HUES6 (cell line): ENCODE measurements at regions not wholly inside any gene's neighbourhood (a gene's known extent, or its start where the extent isn't known, plus 50 kb on each side); places are given as distances from the start of the nearest gene placed in this dataset.

Source experiments
- H3K27ac ChIP-seq: 2 replicates; pipeline ENCODE4 v1.7.0; 2013; ENCODE audit warnings: low read depth, mild to moderate bottlenecking, low read length, inconsistent platforms
- H3K27me3 ChIP-seq: 2 replicates; pipeline ENCODE4 v1.6.1; 2013; ENCODE audit warnings: low read length; ENCODE audit not compliant: control insufficient read depth, insufficient read depth
- H3K36me3 ChIP-seq: 2 replicates; pipeline ENCODE4 v1.6.1; 2013; ENCODE audit warnings: low read length; ENCODE audit not compliant: control insufficient read depth, insufficient read depth
- H3K4me1 ChIP-seq: 2 replicates; pipeline ENCODE4 v1.6.1; 2013; ENCODE audit warnings: low read length; ENCODE audit not compliant: control insufficient read depth, insufficient read depth
- H3K4me3 ChIP-seq: 2 replicates; pipeline ENCODE4 v1.5.1; 2013; ENCODE audit warnings: low read depth, low read length
- H3K9ac ChIP-seq: one replicate; pipeline ENCODE4 v1.6.1; 2013; ENCODE audit warnings: mild to moderate bottlenecking, low read length
- H3K9me3 ChIP-seq: 2 replicates; pipeline ENCODE4 v1.6.1; 2013; ENCODE audit warnings: low read depth, low read length; ENCODE audit not compliant: control insufficient read depth, insufficient read depth

DNA sequence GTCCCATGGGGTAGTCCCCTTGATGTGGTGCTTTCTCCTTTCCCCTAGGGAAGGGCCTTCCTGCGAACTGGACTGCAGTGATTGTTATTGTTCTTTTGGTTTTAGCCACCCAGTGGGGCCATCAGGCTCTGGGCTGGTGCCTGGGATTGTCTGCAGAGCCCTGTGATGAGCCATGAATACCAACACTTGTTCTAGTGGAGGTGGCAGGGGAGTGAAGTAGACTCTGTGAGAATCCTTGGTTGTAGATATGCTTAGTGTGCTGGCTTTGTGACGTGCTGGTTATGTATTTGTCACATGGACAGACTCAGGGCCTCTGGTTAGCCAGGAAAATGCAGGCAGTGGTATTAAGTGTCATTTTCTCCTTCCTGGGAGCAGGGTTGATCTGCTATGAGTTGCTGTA is 51.8 kb upstream of the NDUFB4 start:
- Histone ChIP-seq H3K27me3 (no peaks in the 10 kb centered on the region), H3K9ac (no peak overlapping the region), H3K9me3 (no peaks in the 10 kb centered on the region), H3K36me3 (no peaks in the 10 kb centered on the region), H3K27ac (no peak overlapping the region), H3K4me1 (no peaks in the 10 kb centered on the region), H3K4me3 (no peak overlapping the region)

DNA sequence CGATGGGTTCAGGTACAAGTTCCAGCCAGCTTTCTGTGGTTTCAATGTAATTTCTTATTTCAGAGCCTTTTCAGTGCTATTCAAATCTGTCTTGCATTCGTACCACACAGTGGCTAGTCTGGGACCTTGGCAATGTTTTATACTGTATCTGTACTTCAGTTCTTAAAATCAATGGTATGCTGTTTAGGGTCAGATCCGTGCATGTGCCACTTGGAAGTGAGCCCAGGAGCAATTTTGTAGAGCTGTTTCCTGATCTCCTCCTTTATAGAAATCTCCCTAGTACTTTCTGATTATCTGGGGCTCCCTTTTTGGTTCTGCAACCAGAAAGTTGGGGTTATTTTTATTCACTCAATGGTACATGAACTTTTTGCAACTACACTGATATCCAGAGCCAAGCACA is 59.5 kb upstream of the NDUFB4 start:
- no peaks in the 10 kb centered on the region for H3K4me1 ChIP-seq
- no peak overlapping the region for H3K4me3 ChIP-seq
- no peak overlapping the region for H3K27ac ChIP-seq
- no peaks in the 10 kb centered on the region for H3K27me3 ChIP-seq
- H3K9ac ChIP-seq, result no peak overlapping the region
- H3K9me3 ChIP-seq, result no peaks in the 10 kb centered on the region
- H3K36me3 ChIP-seq, result no peaks in the 10 kb centered on the region

DNA sequence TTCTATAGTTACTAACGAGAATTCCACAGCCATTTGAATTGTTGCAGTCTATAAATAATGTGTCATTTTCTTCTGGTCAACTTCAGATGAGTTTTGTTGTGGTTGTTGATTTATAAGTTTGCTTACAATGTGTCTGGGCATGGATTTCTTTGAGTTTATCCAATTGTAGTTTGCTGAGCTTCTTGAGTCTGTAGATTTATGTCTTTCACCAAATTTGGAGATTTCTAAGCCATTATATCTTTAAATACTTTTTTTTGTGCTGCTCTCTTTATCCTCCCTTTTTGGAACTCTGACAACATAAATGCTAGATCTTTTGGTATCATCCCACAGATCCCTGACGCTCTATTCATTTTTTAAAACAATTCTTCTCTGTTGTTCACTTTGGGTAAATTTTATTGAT is 63.2 kb upstream of the NDUFB4 start:
- Histone ChIP-seq H3K4me3 (no peak overlapping the region), H3K27me3 (no peaks in the 10 kb centered on the region), H3K27ac (no peak overlapping the region), H3K4me1 (no peaks in the 10 kb centered on the region), H3K9me3 (no peaks in the 10 kb centered on the region), H3K9ac (no peak overlapping the region), H3K36me3 (no peaks in the 10 kb centered on the region)

GRCh38 chr3:120528163-120528562 is 68.0 kb upstream of the NDUFB4 start:
- no peaks in the 10 kb centered on the region for H3K9me3 ChIP-seq
- H3K4me1 ChIP-seq, result no peaks in the 10 kb centered on the region
- no peaks in the 10 kb centered on the region for H3K36me3 ChIP-seq
- H3K27ac ChIP-seq, result no peak overlapping the region
- no peaks in the 10 kb centered on the region for H3K27me3 ChIP-seq
- no peak overlapping the region for H3K4me3 ChIP-seq
- H3K9ac ChIP-seq, result no peak overlapping the region

- no peak overlapping the region for H3K27ac ChIP-seq
- H3K9me3 ChIP-seq, result no peaks in the 10 kb centered on the region
- H3K36me3 ChIP-seq, result no peaks in the 10 kb centered on the region
- H3K4me1 ChIP-seq, result 0 out of 2 replicates have a peak, but pooled peaks cover under 1% of the 10 kb centered on the region
- H3K4me3 ChIP-seq, result no peak overlapping the region
- H3K27me3 ChIP-seq, result no peaks in the 10 kb centered on the region
- no peak overlapping the region for H3K9ac ChIP-seq
Measured at GRCh38 chr3:120526011-120526870, 69.9 kb upstream of the NDUFB4 start.

- H3K27ac ChIP-seq, result no peak overlapping the region
- H3K4me3 ChIP-seq, result no peak overlapping the region
- 0 out of 2 replicates have a peak, but pooled peaks cover 3% of the 10 kb centered on the region for H3K4me1 ChIP-seq
- no peaks in the 10 kb centered on the region for H3K36me3 ChIP-seq
- H3K27me3 ChIP-seq, result peaks cover 2% of the 10 kb centered on the region; the same call in 1 of the 2 replicates
- no peaks in the 10 kb centered on the region for H3K9me3 ChIP-seq
- H3K9ac ChIP-seq, result no peak overlapping the region
Measured at GRCh38 chr3:120524171-120524923, 71.8 kb upstream of the NDUFB4 start.

DNA sequence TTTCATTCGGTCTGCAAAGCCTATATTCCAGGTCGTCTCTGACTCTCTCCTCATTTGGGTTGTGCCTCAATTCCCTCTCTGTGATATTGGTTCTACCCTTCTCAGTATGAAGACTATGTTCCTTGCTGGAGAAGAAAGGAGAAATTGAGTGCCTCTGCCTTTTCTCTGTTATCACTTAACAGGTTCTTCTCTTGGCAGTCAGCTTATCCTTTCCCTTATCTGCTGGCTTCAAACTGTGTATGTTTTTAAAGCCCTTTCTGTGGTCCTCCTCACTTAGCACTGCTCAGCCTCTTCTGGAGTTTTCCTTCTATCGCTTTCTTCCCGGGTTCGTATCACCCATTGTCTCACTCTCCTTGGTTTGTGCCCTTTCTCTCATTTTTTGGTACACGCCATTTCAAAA is 65.3 kb upstream of the FSTL1 start:
- Histone ChIP-seq H3K4me1 (0 out of 2 replicates have a peak, but pooled peaks cover 1% of the 10 kb centered on the region), H3K4me3 (no peak overlapping the region), H3K27me3 (peaks cover 25% of the 10 kb centered on the region; the same call in 1 of the 2 replicates), H3K9ac (no peak overlapping the region), H3K9me3 (0 out of 2 replicates have a peak, but pooled peaks cover 3% of the 10 kb centered on the region), H3K27ac (no peak overlapping the region), H3K36me3 (no peaks in the 10 kb centered on the region)

DNA sequence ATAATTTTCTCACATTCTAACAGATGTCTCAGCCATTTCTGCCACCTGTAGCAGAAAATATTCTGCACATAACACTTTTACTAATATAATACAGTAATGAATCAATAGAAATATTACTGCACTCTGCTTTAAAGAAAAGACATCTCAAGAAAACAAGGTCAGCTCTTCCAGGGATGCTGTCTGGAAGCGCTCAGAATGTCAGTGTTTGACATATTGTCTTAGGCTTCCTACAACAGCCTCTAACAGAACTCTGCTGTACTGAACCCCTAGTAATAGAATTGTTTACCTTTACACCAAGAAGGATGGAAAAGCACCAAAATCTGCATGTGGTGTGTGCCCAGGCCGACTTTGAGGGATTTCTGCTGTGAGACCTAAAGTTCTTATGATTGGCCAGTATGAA is 61.9 kb upstream of the FSTL1 start:
- H3K9ac ChIP-seq, result no peak overlapping the region
- peaks cover 28% of the 10 kb centered on the region for H3K9me3 ChIP-seq
- H3K27me3 ChIP-seq, result peaks cover 11% of the 10 kb centered on the region; the same call in 1 of the 2 replicates
- H3K4me3 ChIP-seq, result no peak overlapping the region
- H3K36me3 ChIP-seq, result no peaks in the 10 kb centered on the region
- no peaks in the 10 kb centered on the region for H3K4me1 ChIP-seq
- H3K27ac ChIP-seq, result no peak overlapping the region

DNA sequence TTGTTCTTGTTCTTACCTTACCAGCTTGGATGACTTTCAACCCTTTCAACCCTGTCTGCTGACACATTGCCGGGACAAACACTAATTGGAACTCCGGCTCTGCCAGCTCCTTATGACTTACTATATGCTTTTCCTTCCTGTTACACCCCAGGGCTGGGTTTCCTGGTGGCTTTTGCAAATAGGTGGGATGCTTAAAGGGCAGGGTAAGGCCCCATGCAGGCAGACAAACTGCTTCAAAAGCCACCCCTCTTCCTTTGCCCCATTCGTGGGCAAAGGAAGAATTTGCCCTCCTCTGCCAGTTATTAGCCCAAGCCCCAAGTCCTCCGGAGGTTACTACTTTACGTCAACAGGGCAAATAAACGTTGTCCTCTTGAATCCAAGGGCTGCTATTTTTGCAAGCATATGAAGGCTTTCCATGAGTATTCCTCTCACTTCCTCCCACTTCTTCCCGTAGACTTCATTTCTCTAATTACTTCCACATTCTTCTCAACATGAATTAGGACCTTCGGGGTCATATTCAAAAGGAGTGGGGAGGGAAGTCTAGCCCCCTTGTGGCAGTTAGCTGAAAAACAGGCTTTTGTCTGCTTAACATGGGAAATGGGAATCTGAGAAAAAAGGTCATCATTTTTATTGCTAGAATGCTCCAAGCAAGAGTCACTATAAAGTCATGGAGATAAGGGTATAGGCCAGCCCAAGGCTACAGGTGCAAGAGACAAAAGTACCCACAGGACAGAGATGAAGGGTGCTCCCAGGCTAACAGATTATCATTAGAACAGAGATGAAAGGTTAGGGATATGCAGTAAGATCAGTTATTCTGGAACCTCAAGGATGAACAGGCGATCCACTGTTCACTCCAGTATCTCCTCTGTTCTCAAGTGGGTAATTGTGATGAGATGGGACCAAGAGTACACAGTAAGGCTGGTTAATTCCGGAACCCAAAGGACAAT is 56.3 kb upstream of the FSTL1 start:
- H3K9ac ChIP-seq, result no peak overlapping the region
- peaks cover 28% of the 10 kb centered on the region for H3K9me3 ChIP-seq
- peaks cover 17% of the 10 kb centered on the region for H3K4me1 ChIP-seq
- H3K36me3 ChIP-seq, result no peaks in the 10 kb centered on the region
- H3K4me3 ChIP-seq, result no peak overlapping the region
- no peaks in the 10 kb centered on the region for H3K27me3 ChIP-seq
- H3K27ac ChIP-seq, result no peak overlapping the region

DNA sequence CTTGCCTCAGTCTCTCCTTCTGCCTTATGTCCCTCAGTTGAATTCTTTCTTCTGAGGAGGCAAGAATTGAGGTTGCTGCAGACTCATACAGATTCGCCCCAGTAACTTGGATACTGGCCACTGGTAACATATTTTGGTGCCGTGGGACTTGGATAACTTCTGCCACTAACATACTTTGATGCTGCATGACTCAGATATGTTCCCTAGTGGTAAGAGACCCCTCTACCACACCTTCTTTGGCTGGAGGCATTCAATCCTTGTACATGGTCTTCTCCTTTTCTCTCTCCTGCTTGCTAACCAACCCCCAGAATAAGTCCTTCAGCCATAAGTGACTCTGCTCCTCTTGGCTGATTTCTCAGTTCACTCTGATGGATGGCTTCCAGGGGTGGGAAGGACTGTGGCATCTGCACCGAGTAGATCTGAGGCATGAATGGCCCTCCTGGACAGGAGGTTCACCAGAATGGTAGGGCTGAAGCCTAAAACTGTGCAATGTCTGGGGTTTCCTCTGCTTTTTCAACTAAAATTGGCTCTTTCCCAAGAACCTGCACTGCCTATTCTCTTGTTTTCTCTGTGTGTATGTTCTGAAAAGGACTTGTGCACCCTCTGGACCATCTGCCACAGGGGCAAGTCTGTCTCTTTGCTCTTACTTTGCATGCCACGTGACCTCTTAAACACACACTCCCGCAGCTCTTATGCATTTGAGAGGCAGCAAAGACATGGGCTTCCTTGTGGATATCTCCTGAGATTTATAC is 55.5 kb upstream of the FSTL1 start:
- no peaks in the 10 kb centered on the region for H3K27me3 ChIP-seq
- no peak overlapping the region for H3K27ac ChIP-seq
- H3K4me1 ChIP-seq, result peaks cover 17% of the 10 kb centered on the region
- H3K36me3 ChIP-seq, result no peaks in the 10 kb centered on the region
- H3K9me3 ChIP-seq, result peaks cover 25% of the 10 kb centered on the region
- no peak overlapping the region for H3K9ac ChIP-seq
- no peak overlapping the region for H3K4me3 ChIP-seq
